ENCODE measurements at regions not wholly inside any gene's neighbourhood (a gene's known extent, or its start where the extent isn't known, plus 50 kb on each side); places are given as distances from the start of the nearest gene placed in this dataset.

GRCh38 chr20:24242763-24243162 lies 226.7 kb upstream of the SYNDIG1 start:
- Histone ChIP-seq H3K36me3 (no peaks in the 10 kb centered on the region), H3K4me3 (no peak overlapping the region), H3K4me1 (replicated peaks) (no peaks in the 10 kb centered on the region), H3K27ac (no peak overlapping the region), H3K27me3 (replicated peaks; ENCODE audit: insufficient read depth) (no peaks in the 10 kb centered on the region), H3K9me3 (no peaks in the 10 kb centered on the region)
- TF ChIP-seq CTCF (IDR thresholded peaks at IDR 0.05) (no peak), POLR2A (IDR thresholded peaks at IDR 0.05) (no peak), POLR2AphosphoS5 (IDR thresholded peaks at IDR 0.05) (no peak)
- WGBS = 94% methylated on average over 4 of the region's 4 CpGs
- no peak for DNase-seq (ENCODE audit: low spot score)
- intact Hi-C loops (cut with DNase I) = loop anchor here (10.0 kb wide), 1 partner anchor 58 kb away; no protein-coding TSS in a partner anchor

GRCh38 chr20:24241466-24241865 lies 228.0 kb upstream of the SYNDIG1 start:
- 97% methylated on average over 7 of the region's 7 CpGs for WGBS
- no peaks in the 10 kb centered on the region for H3K4me1 ChIP-seq (replicated peaks)
- no peaks in the 10 kb centered on the region for H3K27me3 ChIP-seq (replicated peaks; ENCODE audit: insufficient read depth)
- no peaks in the 10 kb centered on the region for H3K9me3 ChIP-seq
- H3K36me3 ChIP-seq = no peaks in the 10 kb centered on the region
- H3K4me3 ChIP-seq = no peak overlapping the region
- TF ChIP-seq CTCF (IDR thresholded peaks at IDR 0.05) = no peak
- TF ChIP-seq POLR2A (IDR thresholded peaks at IDR 0.05) = no peak
- TF ChIP-seq POLR2AphosphoS5 (IDR thresholded peaks at IDR 0.05) = no peak
- intact Hi-C loops (cut with DNase I) = loop anchor here (10.0 kb wide), 1 partner anchor 57 kb away; no protein-coding TSS in a partner anchor
- DNase-seq (ENCODE audit: low spot score) = no peak
- no peak overlapping the region for H3K27ac ChIP-seq

GRCh38 chr20:24236963-24237362 lies 232.5 kb upstream of the SYNDIG1 start:
- Histone ChIP-seq H3K9me3 (no peaks in the 10 kb centered on the region), H3K4me1 (replicated peaks) (no peaks in the 10 kb centered on the region), H3K4me3 (no peak overlapping the region), H3K27ac (no peak overlapping the region), H3K36me3 (no peaks in the 10 kb centered on the region), H3K27me3 (replicated peaks; ENCODE audit: insufficient read depth) (no peaks in the 10 kb centered on the region)
- 89% methylated on average over 3 of the region's 3 CpGs for WGBS
- no peak for DNase-seq (ENCODE audit: low spot score)
- TF ChIP-seq POLR2A (IDR thresholded peaks at IDR 0.05) (no peak), POLR2AphosphoS5 (IDR thresholded peaks at IDR 0.05) (no peak), CTCF (IDR thresholded peaks at IDR 0.05) (no peak)
- intact Hi-C loops (cut with DNase I) = no loop called here

- Histone ChIP-seq H3K9me3 (no peaks in the 10 kb centered on the region), H3K27me3 (replicated peaks; ENCODE audit: insufficient read depth) (no peaks in the 10 kb centered on the region), H3K4me1 (replicated peaks) (no peaks in the 10 kb centered on the region), H3K27ac (no peak overlapping the region), H3K4me3 (no peak overlapping the region), H3K36me3 (no peaks in the 10 kb centered on the region)
- DNase-seq (ENCODE audit: low spot score) = no peak
- 34% methylated on average over 8 of the region's 8 CpGs for WGBS
- intact Hi-C loops (cut with DNase I) = no loop called here
- TF ChIP-seq CTCF (IDR thresholded peaks at IDR 0.05) (no peak), POLR2A (IDR thresholded peaks at IDR 0.05) (no peak), POLR2AphosphoS5 (IDR thresholded peaks at IDR 0.05) (no peak)
Measured at GRCh38 chr20:24236201-24236600, 233.2 kb upstream of the SYNDIG1 start.

GRCh38 chr20:24235296-24236175 lies 233.9 kb upstream of the SYNDIG1 start:
- Histone ChIP-seq H3K9me3 (no peaks in the 10 kb centered on the region), H3K4me1 (replicated peaks) (no peaks in the 10 kb centered on the region), H3K27me3 (replicated peaks; ENCODE audit: insufficient read depth) (no peaks in the 10 kb centered on the region), H3K4me3 (no peak overlapping the region), H3K27ac (no peak overlapping the region), H3K36me3 (no peaks in the 10 kb centered on the region)
- TF ChIP-seq POLR2A (IDR thresholded peaks at IDR 0.05) (no peak), POLR2AphosphoS5 (IDR thresholded peaks at IDR 0.05) (no peak), CTCF (IDR thresholded peaks at IDR 0.05) (no peak)
- DNase-seq (ENCODE audit: low spot score) = no peak
- WGBS = 38% methylated on average over 14 of the region's 14 CpGs
- intact Hi-C loops (cut with DNase I) = no loop called here

Data from prostate gland (tissue), 2 donors.